Renal cortical epithelial cell (primary cell): ENCODE measurements at regions not wholly inside any gene's neighbourhood (a gene's known extent, or its start where the extent isn't known, plus 50 kb on each side); places are given as distances from the start of the nearest gene placed in this dataset.
"Not testable (repeated sequence)": the region's sequence is repeated elsewhere in the genome, so short reads cannot be mapped to it uniquely, and the experiment has no call there.

Source experiments
- DNase-seq: peaks from one replicate; pipeline ENCODE4 v3.0.0-alpha.2; 2011; ENCODE audit warnings: low read depth

- no peak for DNase-seq
Measured at GRCh38 chr5:40453689-40454088, 226.0 kb upstream of the PTGER4 start.

DNA sequence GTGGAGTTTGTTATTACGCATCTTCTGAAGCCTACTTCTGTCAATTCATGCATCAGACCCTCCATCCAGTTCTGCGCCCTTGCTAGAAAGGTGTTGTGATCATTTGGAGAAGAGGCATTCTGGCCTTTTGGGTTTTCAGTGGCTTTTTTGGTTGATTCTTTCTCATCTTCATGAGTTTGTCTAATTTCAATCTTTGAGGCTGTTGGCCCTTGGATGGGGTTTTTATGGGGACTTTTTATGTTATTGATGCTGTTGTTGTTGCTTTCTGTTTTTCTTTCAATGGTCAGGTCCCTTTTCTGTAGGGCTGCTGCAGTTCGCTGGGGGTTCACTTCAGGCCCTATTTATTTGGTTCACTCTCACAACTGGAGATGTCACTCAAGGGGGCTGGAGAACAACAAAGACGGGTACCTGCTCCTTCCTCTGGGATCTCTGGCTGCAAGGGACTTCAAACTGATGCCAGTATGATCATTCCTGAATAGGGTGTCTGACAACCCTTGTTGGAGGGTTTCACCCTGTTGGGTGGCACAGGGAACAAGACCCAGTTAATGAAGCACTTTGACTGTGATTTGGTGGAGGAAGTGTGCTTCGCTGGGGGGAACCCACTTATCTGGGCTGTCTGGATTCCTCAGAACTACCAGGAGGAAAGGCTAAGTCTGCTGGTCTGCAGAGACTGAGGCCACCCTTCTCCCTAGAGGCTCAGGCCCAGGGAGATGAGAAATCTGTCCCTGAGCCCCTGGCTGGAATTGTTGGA lies 226.7 kb upstream of the PTGER4 start:
- no peak for DNase-seq

- DNase-seq: no peak
Measured at GRCh38 chr5:40447438-40447837, 232.3 kb upstream of the PTGER4 start.

DNA sequence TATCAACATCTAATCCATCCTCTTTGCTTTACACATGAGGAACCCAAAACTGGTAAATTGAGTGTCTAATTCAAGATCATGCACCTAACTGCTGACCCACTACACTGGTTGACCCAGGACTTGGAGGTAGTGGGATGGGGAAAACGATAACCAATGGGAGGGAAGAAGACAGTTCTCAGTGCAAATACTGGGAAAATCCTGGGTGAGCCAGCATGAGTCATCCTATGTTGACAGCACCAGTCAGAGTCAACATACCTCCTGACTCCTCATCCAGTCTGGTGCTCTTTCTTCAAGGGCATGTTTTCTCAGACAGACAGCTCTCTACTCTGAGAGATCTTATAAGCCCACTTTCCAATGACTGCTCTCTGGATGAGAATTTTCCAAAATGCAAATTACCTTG lies 232.8 kb upstream of the PTGER4 start:
- DNase-seq: peak; percentile 88

DNA sequence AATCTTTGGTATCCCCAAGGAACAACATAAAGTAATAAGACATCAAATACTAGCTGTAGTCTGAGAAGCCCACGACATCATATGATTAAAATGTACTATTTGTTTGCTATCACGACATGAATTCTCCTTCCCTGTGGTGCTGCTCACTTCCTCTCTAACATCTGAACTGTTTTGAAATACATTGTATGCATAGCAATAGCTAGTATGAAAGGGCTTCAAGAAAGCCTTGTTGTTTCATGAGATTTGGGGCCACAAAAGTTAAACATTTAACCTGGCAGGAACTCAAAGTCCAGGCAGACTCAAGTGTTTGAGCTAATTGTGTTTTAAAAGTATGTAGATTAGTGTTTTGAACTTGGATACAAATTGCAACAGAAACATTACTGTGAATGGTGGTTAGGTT lies 237.4 kb upstream of the PTGER4 start:
- DNase-seq: peak; percentile 87

GRCh38 chr5:40441733-40442132 lies 238.0 kb upstream of the PTGER4 start:
- no peak for DNase-seq

DNA sequence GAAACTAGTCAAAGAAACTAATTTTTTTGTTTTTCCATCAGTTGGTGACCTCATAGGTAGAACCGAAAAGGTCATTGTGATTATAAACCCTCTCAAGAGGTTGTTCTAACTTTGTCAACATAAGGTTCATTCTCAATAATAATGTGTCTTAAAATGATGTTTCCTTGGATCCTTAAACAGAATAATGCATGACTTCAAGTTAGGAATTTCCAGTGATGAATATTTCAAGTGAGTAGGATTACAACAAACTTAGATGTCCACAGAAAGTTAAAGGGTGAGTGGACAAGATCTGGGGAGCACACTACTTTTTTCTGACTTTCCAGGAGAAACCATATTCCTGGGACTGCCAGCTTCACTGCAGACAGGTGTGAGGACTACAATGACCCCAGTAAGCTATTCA lies 239.0 kb upstream of the PTGER4 start:
- DNase-seq: no peak

- not testable (repeated sequence) for DNase-seq
Measured at GRCh38 chr5:40439103-40439502, 240.6 kb upstream of the PTGER4 start.

- not testable (repeated sequence) for DNase-seq
Measured at GRCh38 chr5:40438646-40439045, 241.1 kb upstream of the PTGER4 start.

GRCh38 chr5:40437452-40437861 lies 242.3 kb upstream of the PTGER4 start:
- peak; percentile 65 for DNase-seq

DNA sequence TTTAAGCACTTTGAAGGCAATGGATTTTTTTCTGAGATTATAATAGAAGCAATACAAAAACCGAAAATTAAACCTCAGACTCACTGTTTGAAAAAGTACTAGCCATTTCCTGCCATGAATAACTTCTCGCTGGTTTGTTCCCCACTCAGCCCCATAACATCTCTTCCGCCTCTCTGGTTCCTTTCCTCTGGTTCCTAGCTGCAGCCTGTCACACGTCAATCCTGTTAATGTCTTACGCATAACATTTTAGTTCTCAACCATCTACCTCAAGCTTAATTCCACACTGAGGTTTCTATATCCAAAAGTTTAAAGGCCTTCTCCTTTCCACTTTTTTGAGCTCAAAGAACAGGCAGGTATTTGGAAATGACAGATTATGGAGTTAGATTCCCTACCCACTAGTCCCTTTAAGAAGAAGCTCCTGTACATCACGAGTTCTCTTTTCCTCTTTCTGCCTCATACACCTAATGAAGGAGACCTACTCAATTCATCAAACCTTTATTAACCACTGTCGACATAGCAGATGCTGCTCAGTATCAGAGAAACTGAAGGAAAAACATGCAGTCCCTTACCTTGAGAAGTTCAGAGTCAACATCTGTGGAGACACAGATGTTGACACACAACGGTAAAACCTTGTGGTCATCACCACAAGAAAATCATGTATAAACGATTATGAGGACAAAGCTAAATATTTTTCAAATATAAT lies 243.0 kb upstream of the PTGER4 start:
- no peak for DNase-seq

DNA sequence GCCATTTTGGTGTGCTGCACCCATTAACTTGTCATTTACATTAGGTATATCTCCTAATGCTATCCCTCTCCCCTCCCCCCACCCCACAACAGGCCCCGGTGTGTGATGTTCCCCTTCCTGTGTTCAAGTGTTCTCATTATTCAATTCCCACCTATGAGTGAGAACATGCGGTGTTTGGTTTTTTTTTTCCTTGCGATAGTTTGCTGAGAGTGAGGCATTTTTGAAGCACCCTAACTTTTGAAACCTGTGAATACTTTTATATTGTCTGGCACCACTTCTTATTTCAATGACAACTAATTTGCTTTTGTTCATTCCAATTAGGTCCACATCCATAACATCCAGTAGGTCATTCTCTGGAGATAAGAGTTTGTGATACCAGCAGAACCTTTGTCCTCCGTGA lies 244.0 kb upstream of the PTGER4 start:
- not testable (repeated sequence) for DNase-seq

GRCh38 chr5:40432836-40433235 lies 246.9 kb upstream of the PTGER4 start:
- DNase-seq: no peak

GRCh38 chr5:40431734-40432133 lies 248.0 kb upstream of the PTGER4 start:
- no peak for DNase-seq

DNA sequence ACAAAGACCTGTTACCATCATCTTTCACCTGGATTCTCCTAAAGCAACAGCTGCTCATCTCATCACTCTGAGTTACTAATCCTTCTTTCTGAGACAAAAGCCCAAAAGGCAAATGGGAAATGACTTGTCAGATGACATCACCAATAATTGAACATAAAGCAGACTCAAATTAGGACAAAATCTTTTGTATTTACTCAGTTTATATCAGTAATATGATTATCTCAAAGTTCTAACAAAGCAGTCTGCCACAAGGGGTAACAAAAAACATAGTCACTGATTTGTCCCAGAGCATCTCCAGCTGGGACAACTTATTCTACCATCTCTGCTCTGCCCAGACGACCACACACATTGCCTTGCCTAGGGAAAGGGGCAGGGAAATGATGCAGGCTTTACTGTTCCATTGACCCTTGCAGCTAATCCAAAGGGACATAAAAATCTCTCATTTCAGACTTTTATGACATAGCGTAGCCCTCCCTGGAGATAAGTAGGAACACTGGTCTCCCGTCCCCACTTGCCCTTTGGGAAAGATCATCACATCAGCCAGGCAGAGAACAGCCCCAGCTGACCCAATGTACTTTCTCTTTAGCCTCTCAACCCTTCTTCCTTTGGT lies 249.5 kb upstream of the PTGER4 start:
- no peak for DNase-seq

- DNase-seq: no peak
Measured at GRCh38 chr5:40429258-40430100, 250.2 kb upstream of the PTGER4 start.

DNA sequence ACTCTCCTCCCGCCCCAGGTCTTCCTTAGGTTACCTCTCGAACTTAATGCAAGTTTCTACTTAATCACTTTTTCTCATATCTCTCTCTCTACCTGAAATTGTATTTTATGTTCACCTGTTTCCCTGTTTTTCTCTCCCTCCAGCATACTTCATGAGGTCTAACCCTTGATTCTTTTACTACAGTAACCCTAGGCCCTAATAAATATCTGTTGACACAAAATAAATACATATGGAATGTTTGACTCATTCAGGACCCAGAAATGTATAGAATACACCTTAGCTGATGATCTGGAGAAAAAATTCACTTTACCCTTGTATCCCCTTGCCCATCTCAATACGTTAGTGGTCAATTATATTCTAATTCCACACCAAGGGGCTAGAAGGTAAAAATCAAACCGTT lies 250.9 kb upstream of the PTGER4 start:
- no peak for DNase-seq

DNA sequence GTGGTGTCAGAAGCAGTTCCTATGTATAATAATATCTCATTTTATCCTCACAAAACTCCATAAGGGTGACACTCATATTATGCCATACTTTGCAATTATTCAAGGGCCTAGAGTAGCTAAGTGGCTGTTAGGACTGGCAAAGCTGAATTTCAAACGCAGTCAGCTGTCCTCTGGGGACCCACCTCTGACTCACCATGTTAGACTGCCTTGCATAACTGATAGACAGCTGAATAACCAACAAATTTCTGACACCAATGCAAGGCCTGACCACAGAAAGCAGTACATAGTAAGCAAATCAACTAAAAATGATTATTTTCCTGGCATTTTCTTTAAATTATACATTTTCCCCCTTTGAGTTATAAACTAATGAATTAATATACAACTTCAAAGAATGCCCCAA lies 251.6 kb upstream of the PTGER4 start:
- peak; percentile 65 for DNase-seq

DNA sequence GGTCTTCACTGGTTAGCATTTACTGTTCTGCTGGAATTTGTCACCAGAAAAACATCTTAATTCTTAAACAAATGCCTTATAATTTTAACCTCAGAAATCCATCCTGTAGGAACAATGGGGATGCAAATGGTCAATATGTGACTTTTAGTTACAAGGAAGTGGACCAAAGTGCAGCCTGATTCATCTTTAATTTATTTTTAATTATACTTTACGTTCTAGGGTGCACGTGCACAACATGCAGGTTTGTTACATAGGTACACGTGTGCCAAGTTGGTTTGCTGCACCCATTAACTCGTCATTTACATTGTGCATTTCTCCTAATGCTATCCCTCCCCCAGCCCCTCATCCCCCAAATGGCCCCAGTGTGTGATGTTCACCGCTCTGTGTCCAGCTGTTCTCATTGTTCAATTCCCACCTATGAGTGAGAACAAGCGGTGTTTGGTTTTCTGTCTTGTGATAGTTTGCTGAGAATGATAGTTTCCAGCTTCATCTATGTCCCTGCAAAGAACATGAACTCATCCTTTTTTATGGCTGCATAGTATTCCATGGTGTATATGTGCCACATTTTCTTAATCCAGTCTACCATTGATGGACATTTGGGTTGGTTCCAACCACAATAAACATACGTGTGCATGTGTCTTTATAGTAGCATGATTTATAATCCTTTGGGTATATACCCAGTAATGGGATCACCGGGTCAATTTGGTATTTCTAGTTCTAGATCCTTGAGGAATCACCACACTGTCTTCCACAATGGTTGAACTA lies 262.5 kb upstream of the PTGER4 start:
- DNase-seq: not testable (repeated sequence)

DNA sequence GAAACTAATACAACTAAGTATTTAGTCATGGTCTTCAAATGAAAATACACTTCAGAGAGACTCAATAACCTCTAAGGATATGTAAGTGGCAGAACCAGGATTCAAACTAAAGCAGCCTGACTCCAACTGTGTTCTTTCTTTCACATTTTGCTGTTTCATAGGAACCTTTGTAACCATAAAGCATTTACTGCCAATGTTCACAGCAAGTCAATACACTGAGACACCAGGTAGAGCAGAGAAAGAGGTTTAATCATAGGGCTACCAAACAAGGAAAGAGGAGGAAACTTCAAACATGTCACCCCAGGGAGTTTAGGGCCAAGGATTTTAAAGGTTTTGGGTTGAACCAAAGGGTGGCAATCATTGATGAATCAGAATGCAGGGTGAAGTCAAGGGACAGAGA lies 263.1 kb upstream of the PTGER4 start:
- no peak for DNase-seq

DNA sequence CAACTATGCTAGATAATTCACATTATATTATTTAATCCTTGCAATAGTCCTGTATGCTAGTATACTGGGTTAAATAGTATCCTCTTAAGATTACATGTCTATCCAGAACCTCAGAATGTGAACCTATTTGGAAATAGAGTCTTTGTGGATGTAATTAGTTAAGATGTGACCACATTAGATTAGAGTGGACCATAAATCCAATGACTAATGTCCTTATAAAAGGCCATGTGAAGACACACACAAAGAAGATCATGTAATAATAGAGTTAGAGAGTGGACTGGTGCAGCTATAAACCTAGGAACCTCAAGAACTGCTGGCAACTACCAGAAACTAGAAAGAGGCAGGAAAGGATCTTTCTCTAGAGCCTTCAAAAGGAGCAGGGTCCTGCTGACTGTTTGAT lies 263.6 kb upstream of the PTGER4 start:
- DNase-seq: no peak
